Neural cell (in vitro differentiated cells): ENCODE measurements at regions not wholly inside any gene's neighbourhood (a gene's known extent, or its start where the extent isn't known, plus 50 kb on each side); places are given as distances from the start of the nearest gene placed in this dataset.

Experiments used
- CTCF ChIP-seq: fragments of 450-650 bp; IDR thresholded peaks from 2 replicates; pipeline ENCODE4 v1.5.1; 2014; ENCODE audit warnings: antibody characterized with exemption, mild to moderate bottlenecking, moderate library complexity; ENCODE audit not compliant: poor library complexity, severe bottlenecking
- EZH2 ChIP-seq: fragments of 200-600, 300-800 bp; shearing (Covaris generic), sonication (generic); IDR thresholded peaks from 2 replicates; pipeline ENCODE4 v1.6.1; 2014; ENCODE audit warnings: antibody characterized with exemption, low read length, borderline replicate concordance, mild to moderate bottlenecking; ENCODE audit not compliant: insufficient read depth, poor library complexity, severe bottlenecking
- MXI1 ChIP-seq: fragments of 450-650 bp; conservative IDR thresholded peaks from 2 replicates; pipeline ENCODE4 v1.6.1; 2014; ENCODE audit warnings: antibody characterized with exemption, mild to moderate bottlenecking; ENCODE audit not compliant: poor library complexity, severe bottlenecking
- POLR2AphosphoS5 ChIP-seq: IDR thresholded peaks from 2 replicates; pipeline ENCODE4 v1.6.1; 2012
- RAD21 ChIP-seq: fragments of 450-650 bp; conservative IDR thresholded peaks from 2 replicates; pipeline ENCODE4 v1.6.1; 2014; ENCODE audit warnings: antibody characterized with exemption, mild to moderate bottlenecking, moderate library complexity
- REST ChIP-seq: IDR thresholded peaks from 2 replicates; pipeline ENCODE4 v1.6.1; 2012; ENCODE audit warnings: borderline replicate concordance
- SMC3 ChIP-seq: fragments of 450-650 bp; conservative IDR thresholded peaks from 2 replicates; pipeline ENCODE4 v1.6.1; 2014; ENCODE audit warnings: antibody characterized with exemption, mild to moderate bottlenecking, moderate library complexity; ENCODE audit not compliant: poor library complexity
- TAF1 ChIP-seq: IDR thresholded peaks from 2 replicates; pipeline ENCODE4 v1.6.1; 2012; ENCODE audit warnings: low read depth

- TF ChIP-seq CTCF: no peak
- TF ChIP-seq EZH2: no peak
- no peak for TF ChIP-seq RAD21
- TF ChIP-seq SMC3: no peak
- no peak for TF ChIP-seq POLR2AphosphoS5
- TF ChIP-seq TAF1: no peak
- no peak for TF ChIP-seq MXI1
- no peak for TF ChIP-seq REST
Measured at GRCh38 chr1:56225964-56226815, 353.2 kb downstream of the PLPP3 start.
